Pulmonary artery endothelial cell (primary cell): ENCODE measurements at regions not wholly inside any gene's neighbourhood (a gene's known extent, or its start where the extent isn't known, plus 50 kb on each side); places are given as distances from the start of the nearest gene placed in this dataset.
"Not testable (repeated sequence)": the region's sequence is repeated elsewhere in the genome, so short reads cannot be mapped to it uniquely, and the experiment has no call there.

ENCODE experiments used
- DNase-seq: peaks from one replicate; pipeline ENCODE4 v3.0.0-alpha.2; 2011; ENCODE audit warnings: low read depth, low spot score

- DNase-seq: no peak
Observed at GRCh38 chr10:25713894-25714240, 220.2 kb upstream of the MYO3A start.

- DNase-seq: no peak
Observed at GRCh38 chr10:25724241-25724640, 209.8 kb upstream of the MYO3A start.

DNA sequence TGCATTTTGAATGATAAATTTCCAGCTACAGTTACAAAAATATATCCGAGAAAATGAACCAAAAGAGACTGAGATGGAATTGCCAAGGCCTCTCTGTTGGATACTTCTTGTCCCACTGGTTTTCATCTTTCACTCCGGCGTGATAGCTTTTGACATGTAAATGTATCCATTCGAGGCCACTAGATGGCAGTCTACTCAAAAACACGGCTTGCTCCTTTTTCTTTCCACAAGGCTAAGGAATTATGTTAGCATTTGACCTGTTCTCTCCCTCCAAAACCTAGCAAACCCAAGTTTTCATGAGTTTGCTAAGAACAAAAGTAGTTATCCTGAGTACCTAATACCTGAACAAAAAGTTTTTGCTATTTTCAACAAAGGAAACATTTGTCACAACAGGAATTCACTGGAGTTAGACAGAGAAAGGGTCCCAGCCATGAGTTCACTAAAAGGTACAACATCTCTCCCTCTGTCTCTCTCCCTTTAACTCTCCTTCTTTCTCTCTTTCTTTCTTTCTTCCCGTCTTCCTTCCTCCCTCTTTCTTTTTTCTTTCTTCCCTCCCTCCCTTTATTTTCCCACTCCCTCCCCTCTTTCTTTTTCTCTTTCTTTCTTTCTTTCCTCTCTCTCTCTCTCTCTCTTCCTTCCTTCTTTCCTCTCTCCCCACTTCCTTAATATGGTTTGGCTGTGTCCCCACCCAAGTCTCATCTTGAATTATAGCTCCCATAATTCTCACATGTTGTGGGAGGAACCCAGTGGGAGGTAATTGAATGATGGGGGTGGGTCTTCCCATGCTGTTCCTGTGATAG lies 207.9 kb upstream of the MYO3A start:
- no peak for DNase-seq

- DNase-seq: no peak
Observed at GRCh38 chr10:25738776-25739175, 195.3 kb upstream of the MYO3A start.

GRCh38 chr10:25743832-25744231 lies 190.2 kb upstream of the MYO3A start:
- DNase-seq: no peak

GRCh38 chr10:25744574-25744973 lies 189.5 kb upstream of the MYO3A start:
- no peak for DNase-seq

DNA sequence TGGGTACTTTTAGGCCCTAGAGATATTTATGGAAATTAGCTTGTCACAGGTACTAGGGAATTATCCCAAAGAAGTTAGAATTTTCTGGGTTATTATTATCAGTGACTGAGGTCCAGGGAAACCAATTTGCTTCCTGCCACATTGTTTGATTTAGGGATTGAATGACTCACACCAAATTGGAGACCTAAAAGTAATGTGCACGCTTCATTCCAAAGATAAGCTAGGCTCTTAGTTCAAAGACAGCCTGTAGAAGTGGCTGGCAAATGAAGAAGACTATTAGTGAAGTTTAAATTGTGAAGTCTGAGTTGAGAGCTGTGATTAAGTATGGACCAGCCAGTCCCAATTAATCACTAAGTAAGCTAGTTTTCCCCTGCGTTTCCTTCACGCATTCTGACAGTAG lies 188.1 kb upstream of the MYO3A start:
- no peak for DNase-seq

DNA sequence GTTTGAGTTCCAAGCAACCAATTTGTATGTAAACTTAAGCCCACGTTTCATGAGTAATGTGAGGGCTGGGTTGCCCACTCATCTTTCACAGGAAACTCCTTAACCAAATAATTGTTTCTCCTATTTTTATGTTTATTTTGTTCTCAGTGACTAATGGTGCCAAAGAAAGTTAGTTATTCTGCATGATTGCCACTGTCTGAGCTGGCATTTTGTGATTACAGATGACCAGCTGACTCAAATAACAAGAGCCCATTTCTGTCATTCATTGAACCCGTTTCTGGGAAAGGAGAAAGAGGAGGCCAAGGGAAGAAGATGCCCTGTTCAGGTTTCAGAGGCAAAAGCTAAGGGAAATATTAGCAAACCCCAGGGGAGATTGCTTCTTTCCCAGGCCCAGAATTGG lies 186.9 kb upstream of the MYO3A start:
- DNase-seq: no peak

- no peak for DNase-seq
Observed at GRCh38 chr10:25748509-25748908, 185.5 kb upstream of the MYO3A start.

DNA sequence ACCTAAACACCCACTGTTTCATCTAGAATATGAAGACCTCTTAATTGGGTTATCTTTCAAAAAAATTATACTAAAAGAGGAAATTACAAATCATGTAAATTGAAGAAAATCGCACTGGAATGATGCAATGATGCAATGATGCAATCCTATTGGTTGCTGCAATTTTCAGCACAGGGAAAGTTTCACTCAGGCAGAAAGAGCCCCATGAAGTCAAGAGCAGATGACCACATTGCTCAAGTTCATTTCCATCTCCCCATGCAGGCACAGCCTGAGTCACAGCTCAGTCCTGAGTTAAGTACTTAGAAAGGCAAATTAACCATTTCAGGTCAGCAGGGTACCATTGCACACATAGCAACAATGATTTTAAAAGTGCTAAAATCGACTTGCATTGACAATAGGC lies 180.3 kb upstream of the MYO3A start:
- no peak for DNase-seq

DNA sequence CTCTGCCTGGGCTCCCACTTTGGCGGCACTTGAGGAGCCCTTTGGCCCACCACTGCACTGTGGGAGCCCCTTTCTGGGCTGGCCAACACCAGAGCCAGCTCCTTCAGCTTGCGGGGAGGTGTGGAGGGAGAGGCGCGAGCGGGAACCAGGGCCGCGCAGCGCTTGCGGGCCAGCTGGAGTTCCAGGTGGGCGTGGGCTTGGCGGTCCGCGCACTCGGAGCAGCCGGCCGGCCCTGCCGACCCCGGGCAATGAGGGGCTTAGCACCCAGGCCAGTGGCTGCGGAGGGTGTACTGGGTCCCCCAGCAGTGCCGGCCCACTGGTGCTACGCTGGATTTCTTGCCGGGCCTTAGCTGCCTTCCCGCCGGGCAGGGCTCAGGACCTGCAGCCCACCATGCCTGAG lies 178.2 kb upstream of the MYO3A start:
- not testable (repeated sequence) for DNase-seq

DNA sequence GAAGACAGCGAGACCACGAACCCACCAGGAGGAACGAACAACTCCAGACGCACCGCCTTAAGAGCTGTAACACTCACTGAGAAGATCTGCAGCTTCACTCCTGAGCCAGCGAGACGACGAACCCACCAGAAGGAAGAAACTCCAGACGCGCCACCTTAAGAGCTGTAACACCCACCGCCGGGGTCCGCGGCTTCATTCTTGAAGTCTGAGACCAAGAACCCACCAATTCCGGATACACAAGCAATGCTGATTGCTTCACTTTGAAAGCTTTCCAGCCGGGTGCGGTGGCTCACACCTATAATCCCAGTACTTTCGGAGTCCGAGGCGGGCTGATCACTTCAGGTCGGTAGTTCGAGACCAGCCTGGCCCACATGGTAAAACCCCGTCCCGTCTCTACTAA lies 177.2 kb upstream of the MYO3A start:
- DNase-seq: no peak

DNA sequence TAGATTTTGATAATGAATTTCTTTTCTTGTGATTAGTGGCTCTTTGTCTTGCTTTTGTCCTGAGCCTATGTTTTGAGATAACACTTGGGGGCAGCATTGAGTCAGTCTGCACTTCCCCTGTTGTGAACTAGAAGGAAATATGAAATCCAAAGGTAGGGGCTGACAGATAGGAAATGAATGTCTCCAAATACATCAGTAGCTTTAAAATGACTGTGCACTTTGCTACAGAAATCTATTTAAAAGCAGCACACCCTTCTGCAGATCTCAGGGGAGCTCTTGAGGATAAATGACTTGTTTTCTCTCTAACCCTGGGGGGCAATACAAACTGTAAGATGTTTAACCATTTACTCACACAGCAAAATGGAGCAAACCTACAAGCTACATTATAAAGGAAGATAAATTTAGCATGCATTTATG lies 176.0 kb upstream of the MYO3A start:
- DNase-seq: no peak

DNA sequence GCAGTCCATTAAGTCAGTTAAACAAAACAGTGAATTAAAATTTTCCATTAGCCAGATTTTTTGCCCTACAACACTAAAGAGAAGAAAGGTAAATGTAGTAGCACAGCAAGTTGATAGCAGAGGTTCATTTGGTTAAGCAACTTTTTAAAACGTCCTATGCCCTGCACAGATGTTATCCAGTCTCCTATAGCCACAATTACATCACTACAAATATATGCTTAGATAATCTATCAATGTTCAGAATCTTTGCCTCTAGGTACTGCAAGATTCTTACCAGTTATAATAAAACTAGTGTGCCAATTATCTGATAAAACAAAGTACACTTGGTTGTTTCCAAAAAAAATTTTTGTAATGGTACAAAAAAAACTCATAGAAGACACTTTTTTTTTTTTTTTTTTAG lies 175.5 kb upstream of the MYO3A start:
- no peak for DNase-seq

- no peak for DNase-seq
Observed at GRCh38 chr10:25761937-25762336, 172.1 kb upstream of the MYO3A start.

GRCh38 chr10:25766213-25766612 lies 167.8 kb upstream of the MYO3A start:
- DNase-seq: no peak

DNA sequence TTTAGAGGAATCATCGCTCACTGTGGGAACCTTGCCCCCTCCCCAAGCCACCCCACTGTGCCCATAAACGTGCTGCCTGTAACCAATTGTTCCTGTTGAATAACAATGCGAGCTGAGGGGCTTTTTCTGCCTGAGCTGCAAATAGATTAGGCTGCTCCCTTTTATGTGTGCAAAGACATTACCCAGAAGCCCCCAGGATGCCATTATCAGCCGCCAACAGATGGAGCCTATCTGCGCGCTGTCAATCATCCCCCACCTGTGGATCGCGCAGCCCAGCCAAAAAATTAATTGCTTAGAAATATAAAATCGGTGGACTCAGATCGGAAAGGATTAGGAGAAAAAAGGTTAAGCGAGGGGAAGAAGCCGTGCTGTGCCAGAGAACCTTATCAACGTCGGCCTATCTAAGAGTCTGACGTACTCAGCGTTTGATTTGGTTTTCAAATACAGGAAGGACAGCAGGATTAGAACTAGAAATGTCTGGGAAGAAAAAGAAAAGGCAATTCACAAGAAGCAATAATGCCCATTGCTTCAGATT lies 167.3 kb upstream of the MYO3A start:
- DNase-seq: no peak

DNA sequence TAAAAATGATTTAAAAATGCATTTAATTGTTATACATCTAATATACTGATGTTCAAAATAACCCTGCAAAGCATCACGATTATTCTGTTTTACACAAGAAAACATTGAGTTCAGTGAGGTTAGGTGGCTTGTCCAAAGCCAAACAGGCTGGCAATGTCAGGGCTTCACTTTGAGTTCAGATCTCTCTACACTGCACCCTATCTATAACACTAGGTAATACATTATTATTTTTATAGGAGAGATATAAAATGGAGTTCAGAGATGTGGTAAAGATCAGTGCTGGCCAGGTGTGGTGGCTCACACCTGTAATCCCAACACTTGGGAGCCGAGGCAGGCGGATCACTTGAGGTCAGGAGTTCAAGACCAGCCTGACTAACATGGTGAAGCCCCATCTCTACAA lies 165.9 kb upstream of the MYO3A start:
- no peak for DNase-seq

GRCh38 chr10:25778646-25779045 lies 155.4 kb upstream of the MYO3A start:
- no peak for DNase-seq

DNA sequence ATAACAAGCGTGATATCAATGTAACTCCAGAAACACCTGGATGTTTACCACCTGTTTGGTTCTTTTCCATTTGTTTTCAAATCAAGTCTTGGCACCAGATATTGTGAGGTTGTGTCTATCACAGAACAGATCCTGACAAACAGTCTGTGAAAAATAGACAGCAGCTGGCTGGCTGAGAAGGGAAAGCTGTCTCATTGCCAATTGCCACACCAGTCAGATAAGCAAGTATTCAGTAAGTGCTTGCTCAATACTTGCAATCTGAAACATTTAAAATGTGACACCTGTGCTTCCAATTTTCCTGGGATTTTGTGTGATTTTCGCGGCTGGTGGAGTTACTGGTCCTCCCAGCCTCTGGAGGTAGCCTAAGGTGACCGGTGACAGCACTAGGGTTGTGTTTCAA lies 147.9 kb upstream of the MYO3A start:
- DNase-seq: no peak

GRCh38 chr10:25786899-25787298 lies 147.1 kb upstream of the MYO3A start:
- DNase-seq: no peak

DNA sequence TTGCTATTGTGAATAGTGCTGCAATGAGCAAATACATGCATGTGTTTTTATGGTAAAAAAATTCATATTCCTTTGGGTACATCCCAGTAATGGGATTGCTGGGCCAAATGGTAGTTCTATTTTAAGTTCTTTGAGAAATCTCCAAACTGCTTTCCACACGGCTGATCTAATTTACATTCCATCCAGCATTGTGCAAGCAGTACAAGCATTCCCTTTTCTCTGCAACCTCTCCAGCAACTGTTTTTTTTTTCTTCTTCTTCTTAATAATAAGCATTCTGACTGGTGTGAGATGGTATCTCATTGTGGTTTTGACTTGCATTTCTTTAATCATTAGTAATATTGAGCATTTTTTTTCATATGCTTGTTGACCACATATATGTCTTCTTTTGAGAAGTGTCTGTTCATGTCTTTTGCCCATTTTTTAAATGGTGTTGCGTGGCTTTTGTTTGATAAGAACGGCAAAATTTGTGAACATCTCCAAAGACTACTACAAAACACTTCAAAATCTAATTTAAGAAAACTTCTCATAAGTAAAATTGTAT lies 136.1 kb upstream of the MYO3A start:
- no peak for DNase-seq

GRCh38 chr10:25804505-25804904 lies 129.5 kb upstream of the MYO3A start:
- no peak for DNase-seq
